Mammary epithelial cell (primary cell): ENCODE measurements at regions not wholly inside any gene's neighbourhood (a gene's known extent, or its start where the extent isn't known, plus 50 kb on each side); places are given as distances from the start of the nearest gene placed in this dataset.

ENCODE experiments used
- EZH2 ChIP-seq: IDR thresholded peaks from 2 replicates; pipeline ENCODE4 v1.6.1; 2012; ENCODE audit warnings: low read length, inconsistent platforms, borderline replicate concordance
- TF ChIP-seq, protein P1 (sequence below), 2 donors: IDR thresholded peaks in 1 of 2; conservative IDR thresholded peaks in 1 of 2; 2 replicates each; pipeline ENCODE4 v1.5.1; 2011 to 2012; ENCODE audit warnings: inconsistent platforms in 2 of 2, low read length in 2 of 2, mild to moderate bottlenecking in 2 of 2, control low read depth in 1 of 2, low read depth in 1 of 2; ENCODE audit not compliant: insufficient read depth in 1 of 2; ENCODE audit errors: extremely low read depth in 1 of 2

DNA sequence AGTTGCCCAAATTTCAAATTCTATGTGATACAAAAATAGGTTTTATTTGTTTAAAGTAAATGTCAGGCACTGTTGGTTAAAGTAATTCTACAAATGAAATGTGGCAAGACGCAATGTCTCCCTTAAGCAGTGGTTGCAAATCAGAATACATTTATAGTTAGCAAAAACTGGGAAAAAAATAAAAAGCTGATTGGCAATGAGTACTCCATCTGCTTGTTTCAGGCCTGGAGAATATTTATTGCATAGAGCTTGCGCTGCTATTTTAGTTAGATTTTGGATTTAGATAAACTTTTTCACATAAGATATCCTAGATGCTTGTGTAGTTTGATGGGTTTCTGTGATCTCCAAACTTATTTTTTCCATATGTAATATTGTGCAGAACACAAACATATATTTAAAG is 224.0 kb upstream of the MPPED2 start:
- TF ChIP-seq, protein P1, sequence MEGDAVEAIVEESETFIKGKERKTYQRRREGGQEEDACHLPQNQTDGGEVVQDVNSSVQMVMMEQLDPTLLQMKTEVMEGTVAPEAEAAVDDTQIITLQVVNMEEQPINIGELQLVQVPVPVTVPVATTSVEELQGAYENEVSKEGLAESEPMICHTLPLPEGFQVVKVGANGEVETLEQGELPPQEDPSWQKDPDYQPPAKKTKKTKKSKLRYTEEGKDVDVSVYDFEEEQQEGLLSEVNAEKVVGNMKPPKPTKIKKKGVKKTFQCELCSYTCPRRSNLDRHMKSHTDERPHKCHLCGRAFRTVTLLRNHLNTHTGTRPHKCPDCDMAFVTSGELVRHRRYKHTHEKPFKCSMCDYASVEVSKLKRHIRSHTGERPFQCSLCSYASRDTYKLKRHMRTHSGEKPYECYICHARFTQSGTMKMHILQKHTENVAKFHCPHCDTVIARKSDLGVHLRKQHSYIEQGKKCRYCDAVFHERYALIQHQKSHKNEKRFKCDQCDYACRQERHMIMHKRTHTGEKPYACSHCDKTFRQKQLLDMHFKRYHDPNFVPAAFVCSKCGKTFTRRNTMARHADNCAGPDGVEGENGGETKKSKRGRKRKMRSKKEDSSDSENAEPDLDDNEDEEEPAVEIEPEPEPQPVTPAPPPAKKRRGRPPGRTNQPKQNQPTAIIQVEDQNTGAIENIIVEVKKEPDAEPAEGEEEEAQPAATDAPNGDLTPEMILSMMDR (conservative IDR thresholded peaks at IDR 0.05 in 1 of 2, IDR thresholded peaks at IDR 0.05 in 1 of 2; ENCODE audit: extremely low read depth in 1 of 2, insufficient read depth in 1 of 2, low read depth in 1 of 2, low read length in 2 of 2): no peak
- no peak for TF ChIP-seq EZH2
